ENCODE measurements at regions not wholly inside any gene's neighbourhood (a gene's known extent, or its start where the extent isn't known, plus 50 kb on each side); places are given as distances from the start of the nearest gene placed in this dataset.

- no peak overlapping the region for H3K4me3 ChIP-seq
- H3K27me3 ChIP-seq, result no peaks in the 10 kb centered on the region
- peaks cover 0 to 6% (median 0%) of the 10 kb centered on the region in 12 donors for H3K4me1 ChIP-seq
- intact Hi-C loops (cut with DNase I), result no loop called here
- H3K27ac ChIP-seq, result no peak overlapping the region
- no peak for DNase-seq
- no peak for ATAC-seq
- WGBS, 4 donors, result 63 to 74% (median 69%) methylated on average over 5 of the region's 5 CpGs
- H3K36me3 ChIP-seq, result no peaks in the 10 kb centered on the region
- H3K9me3 ChIP-seq, result peaks cover 0 to 5% (median 0%) of the 10 kb centered on the region in 12 donors
- no peak for TF ChIP-seq CTCF (IDR thresholded peaks at IDR 0.05)
These were observed 736.8 kb upstream of the NCAM2 start for GRCh38 chr21:20261364-20261763.

- 80 to 87% (median 87%) methylated on average over 5 of the region's 5 CpGs for WGBS, 4 donors
- peaks cover 0 to 5% (median 0%) of the 10 kb centered on the region in 12 donors for H3K9me3 ChIP-seq
- no peak for ATAC-seq
These were observed 732.3 kb upstream of the NCAM2 start for GRCh38 chr21:20265707-20266440.

GRCh38 chr21:20266441-20266710 is 731.8 kb upstream of the NCAM2 start:
- WGBS, 4 donors, result 67 to 71% (median 69%) methylated on average over 2 of the region's 2 CpGs
- no peaks in the 10 kb centered on the region for H3K27me3 ChIP-seq
- no peaks in the 10 kb centered on the region for H3K4me1 ChIP-seq
- ATAC-seq (no peak), DNase-seq (no peak)
- TF ChIP-seq POLR2A (IDR thresholded peaks at IDR 0.05) (no peak), CTCF (IDR thresholded peaks at IDR 0.05) (no peak)
- peaks cover 0 to 5% (median 0%) of the 10 kb centered on the region in 12 donors for H3K9me3 ChIP-seq
- intact Hi-C loops (cut with DNase I), result no loop called here
- no peak overlapping the region for H3K4me3 ChIP-seq
- no peak overlapping the region for H3K27ac ChIP-seq
- H3K36me3 ChIP-seq, result no peaks in the 10 kb centered on the region

More at GRCh38 chr21:20265707-20266440, 732.3 kb upstream of the NCAM2 start:
- DNase-seq, result no peak
- Histone ChIP-seq H3K27me3 (no peaks in the 10 kb centered on the region), H3K4me3 (no peak overlapping the region), H3K4me1 (no peaks in the 10 kb centered on the region), H3K27ac (no peak overlapping the region), H3K36me3 (no peaks in the 10 kb centered on the region)
- intact Hi-C loops (cut with DNase I), result no loop called here
- TF ChIP-seq POLR2A (IDR thresholded peaks at IDR 0.05) (no peak), CTCF (IDR thresholded peaks at IDR 0.05) (no peak)

- WGBS, 4 donors, result 76 to 84% (median 80%) methylated on average over 11 of the region's 11 CpGs
- intact Hi-C loops (cut with DNase I), result no loop called here
- H3K36me3 ChIP-seq, result no peaks in the 10 kb centered on the region
- H3K27me3 ChIP-seq, result no peaks in the 10 kb centered on the region
- no peaks in the 10 kb centered on the region for H3K4me1 ChIP-seq
- H3K4me3 ChIP-seq, result no peak overlapping the region
- peaks cover 0 to 5% (median 0%) of the 10 kb centered on the region in 12 donors for H3K9me3 ChIP-seq
- TF ChIP-seq POLR2A (IDR thresholded peaks at IDR 0.05) (no peak), CTCF (IDR thresholded peaks at IDR 0.05) (no peak)
- no peak overlapping the region for H3K27ac ChIP-seq
- DNase-seq (no peak), ATAC-seq (no peak)
These were observed 727.7 kb upstream of the NCAM2 start for GRCh38 chr21:20270365-20271055.

Measured in heart left ventricle (tissue), 16 donors.